Activated CD4-positive, CD25-positive, alpha-beta regulatory T cell treated with anti-CD3 and anti-CD28 coated beads, Interleukin-2, amount 50 U/mL, for 72 hours (primary cell): ENCODE measurements at regions not wholly inside any gene's neighbourhood (a gene's known extent, or its start where the extent isn't known, plus 50 kb on each side); places are given as distances from the start of the nearest gene placed in this dataset.

ENCODE experiments used
- DNase-seq: peaks from one replicate; pipeline ENCODE4 v3.0.0; 2021

- DNase-seq = no peak
These were observed 360.5 kb downstream of the EPHA4 start for GRCh38 chr2:221211653-221212052.

DNA sequence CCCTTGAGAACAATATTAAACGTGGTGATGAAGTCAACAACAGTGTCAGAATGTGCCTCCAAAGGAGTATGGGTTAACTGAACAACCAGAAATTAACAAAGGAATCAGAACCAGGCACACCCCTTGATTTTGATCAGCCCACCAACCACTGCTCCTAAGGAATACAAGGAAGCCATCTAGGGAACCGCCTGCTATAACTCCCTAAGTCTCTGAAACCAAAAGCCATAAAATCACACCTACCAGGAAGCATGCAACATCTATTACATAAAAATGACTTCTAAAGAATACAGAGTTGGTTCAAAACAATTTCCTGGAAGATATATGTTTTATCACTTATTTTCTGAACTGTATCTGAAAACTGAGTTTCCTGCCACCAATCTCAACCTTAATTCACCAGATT lies 360.0 kb downstream of the EPHA4 start:
- DNase-seq = no peak

DNA sequence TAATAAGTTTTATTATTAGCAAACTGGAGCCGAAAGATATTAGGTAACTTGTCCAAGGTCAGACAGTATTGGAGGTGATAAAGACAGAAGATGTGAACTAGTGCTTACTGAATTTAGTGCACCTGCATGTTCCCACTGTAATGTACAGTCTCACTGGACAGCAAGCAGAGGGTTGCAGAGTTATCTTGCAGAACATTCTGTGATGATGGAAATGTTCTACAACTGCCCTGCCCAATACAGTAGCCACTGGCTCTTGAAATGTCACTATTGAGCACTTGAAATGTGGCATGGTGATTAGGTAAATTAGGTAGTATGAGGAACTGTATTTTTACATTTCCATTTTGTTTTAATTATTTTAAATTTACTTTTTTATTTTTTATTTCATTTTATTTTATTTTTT lies 356.6 kb downstream of the EPHA4 start:
- DNase-seq = no peak

- no peak for DNase-seq
These were observed 355.5 kb downstream of the EPHA4 start for GRCh38 chr2:221216636-221217035.

- no peak for DNase-seq
These were observed 346.4 kb downstream of the EPHA4 start for GRCh38 chr2:221225752-221226151.

GRCh38 chr2:221228214-221228769 lies 343.8 kb downstream of the EPHA4 start:
- DNase-seq = no peak

DNA sequence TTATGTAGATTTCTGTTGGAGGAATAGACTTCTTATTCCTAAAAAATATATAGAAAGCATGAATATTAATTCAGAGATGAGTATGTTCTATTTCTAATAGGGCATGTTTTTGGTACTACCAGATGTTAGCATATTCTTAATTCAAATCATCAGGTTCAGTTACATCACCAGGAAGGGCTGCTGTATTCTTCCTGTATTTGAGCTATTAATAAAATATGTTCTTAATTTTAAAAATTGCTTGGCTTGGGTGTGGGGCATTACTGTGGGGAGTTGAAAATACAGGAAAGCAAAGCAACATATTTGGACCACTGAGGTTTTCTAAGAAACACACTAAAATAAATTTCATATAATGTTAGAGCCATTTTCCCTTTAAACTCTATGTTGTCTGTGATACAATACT lies 343.0 kb downstream of the EPHA4 start:
- no peak for DNase-seq

- DNase-seq = no peak
These were observed 340.6 kb downstream of the EPHA4 start for GRCh38 chr2:221231511-221231910.

GRCh38 chr2:221235941-221236340 lies 336.2 kb downstream of the EPHA4 start:
- no peak for DNase-seq

- DNase-seq = no peak
These were observed 331.0 kb downstream of the EPHA4 start for GRCh38 chr2:221241072-221241471.

- no peak for DNase-seq
These were observed 328.3 kb downstream of the EPHA4 start for GRCh38 chr2:221243771-221244170.

GRCh38 chr2:221245045-221245444 lies 327.1 kb downstream of the EPHA4 start:
- DNase-seq = no peak

- DNase-seq = no peak
These were observed 326.3 kb downstream of the EPHA4 start for GRCh38 chr2:221245772-221246171.

- no peak for DNase-seq
These were observed 317.8 kb downstream of the EPHA4 start for GRCh38 chr2:221254299-221254698.

DNA sequence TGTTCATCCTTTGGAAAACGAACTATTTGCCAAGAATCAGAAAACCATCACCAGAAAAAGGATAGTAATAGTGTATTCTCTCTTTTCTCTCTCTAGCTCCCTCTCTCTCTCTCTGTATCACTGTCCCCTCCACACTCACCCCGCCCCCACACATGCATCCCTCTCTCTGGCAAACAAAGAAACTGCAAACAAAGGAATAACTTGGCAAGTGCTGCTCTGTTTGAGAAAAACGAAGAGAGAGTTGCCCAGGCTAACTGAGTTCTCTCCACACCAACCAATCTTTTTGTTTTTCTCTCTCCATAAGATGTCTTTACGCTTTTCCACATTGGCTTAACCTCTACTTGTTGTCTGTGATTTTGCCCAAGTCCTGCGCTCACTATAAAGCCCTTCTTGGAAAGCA lies 316.2 kb downstream of the EPHA4 start:
- DNase-seq = no peak

- no peak for DNase-seq
These were observed 313.6 kb downstream of the EPHA4 start for GRCh38 chr2:221258464-221258863.

GRCh38 chr2:221262651-221263050 lies 309.5 kb downstream of the EPHA4 start:
- DNase-seq = no peak

DNA sequence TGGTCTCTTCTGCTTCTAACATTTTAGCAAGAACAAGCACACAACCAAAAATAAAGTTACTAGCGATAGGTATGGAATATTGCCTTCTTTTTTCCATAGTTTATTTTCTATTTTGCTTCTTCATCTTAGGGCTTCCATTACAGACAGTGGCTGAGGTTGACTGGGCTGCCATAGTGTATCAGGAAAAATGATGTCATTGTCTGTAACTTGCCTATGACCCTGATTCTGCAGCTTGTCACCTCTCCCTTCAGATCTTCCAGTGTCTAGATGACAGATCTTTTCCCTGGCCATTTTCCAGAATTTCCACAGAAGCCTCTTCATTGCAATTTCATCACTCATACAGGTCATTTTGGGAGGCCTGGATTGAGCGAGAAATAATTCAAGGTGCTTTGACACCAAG lies 308.5 kb downstream of the EPHA4 start:
- no peak for DNase-seq

DNA sequence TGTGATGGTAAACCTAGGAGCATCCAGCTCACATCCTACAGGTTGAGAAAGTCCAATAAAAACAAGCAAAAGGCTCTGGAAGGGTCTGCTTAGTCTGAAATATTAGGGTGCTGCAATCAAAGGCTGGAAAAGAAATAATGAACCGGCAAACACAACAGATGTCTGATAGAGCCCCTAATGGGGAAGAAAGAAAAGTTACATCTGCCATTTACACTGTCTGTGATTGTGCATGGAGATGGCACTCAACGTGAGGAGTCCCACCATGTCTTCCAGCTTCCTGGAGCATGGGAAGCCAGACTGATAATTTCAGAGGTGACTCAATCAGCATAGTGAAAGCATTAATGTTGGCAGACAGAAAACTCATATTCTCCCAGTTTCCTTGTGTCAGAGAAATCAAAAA lies 307.8 kb downstream of the EPHA4 start:
- no peak for DNase-seq

GRCh38 chr2:221267773-221268425 lies 304.2 kb downstream of the EPHA4 start:
- no peak for DNase-seq

- DNase-seq = no peak
These were observed 303.5 kb downstream of the EPHA4 start for GRCh38 chr2:221268631-221269030.

DNA sequence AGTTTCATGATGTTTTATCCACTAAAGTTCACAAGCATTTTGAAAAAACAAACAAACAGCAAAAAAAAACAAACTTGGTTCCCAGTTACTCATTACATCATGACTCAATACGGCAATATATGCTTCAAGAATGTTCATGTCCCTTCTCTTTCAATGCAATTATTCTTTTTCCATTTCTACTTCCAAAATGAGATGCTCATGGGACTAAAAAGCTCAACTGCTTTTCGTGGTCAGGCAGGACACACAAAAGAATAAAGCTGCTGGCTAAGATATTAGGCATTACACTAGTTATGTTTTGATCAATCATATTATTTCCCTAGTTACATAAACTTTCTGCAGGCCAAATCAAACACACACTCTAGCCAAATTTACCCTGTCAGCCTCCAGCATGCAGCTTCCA lies 301.3 kb downstream of the EPHA4 start:
- no peak for DNase-seq

DNA sequence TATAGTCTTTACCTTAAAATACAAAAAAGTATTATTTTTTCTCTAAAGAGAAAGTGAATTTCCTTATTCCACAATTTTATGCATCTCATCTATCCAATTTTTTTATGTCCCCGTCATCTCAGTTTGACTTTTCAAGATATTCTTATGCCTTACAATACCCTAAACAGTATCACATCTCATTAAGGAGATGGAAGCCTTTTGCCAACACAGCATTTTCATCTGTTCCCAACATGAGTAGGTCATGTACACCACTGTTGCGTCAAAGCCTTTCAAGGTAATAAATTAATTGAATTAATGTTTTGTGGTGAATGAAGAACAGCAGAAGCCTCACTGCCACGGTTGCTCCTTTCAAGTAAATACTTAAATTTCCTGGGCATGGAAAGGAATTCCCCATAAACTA lies 299.4 kb downstream of the EPHA4 start:
- no peak for DNase-seq

GRCh38 chr2:221276033-221276432 lies 296.1 kb downstream of the EPHA4 start:
- DNase-seq = no peak

DNA sequence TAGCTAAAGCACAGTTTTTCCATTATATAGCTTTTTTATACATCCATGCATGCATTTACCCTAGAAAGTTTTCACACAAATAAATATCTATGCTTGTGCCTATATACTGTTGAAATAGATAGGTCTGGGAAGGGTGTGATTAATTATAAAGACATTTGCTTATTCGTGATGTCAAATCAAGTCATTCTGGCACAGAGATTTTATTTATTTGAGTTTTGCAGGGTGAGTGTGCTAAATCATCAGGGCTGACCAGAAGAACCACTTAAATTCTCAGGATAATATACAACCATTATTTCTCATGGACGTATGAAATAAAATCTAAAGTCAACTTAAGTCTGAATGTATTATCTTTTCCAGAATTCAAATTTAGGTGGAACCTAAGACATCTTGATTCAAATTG lies 295.5 kb downstream of the EPHA4 start:
- no peak for DNase-seq
